H1 (cell line): ENCODE measurements at regions not wholly inside any gene's neighbourhood (a gene's known extent, or its start where the extent isn't known, plus 50 kb on each side); places are given as distances from the start of the nearest gene placed in this dataset.

Experiments
- CTCF ChIA-PET: fragments of 300-600 bp; sonication (Branson Sonifier 250); formaldehyde crosslinking; loops from one replicate; lab custom pipeline; 2021; ENCODE audit not compliant: partially characterized antibody; lab: Charles Lee
- POLR2A ChIA-PET: fragments of 300-600 bp; sonication (Branson Sonifier 250); formaldehyde crosslinking; loops from one replicate; lab custom pipeline; 2021; ENCODE audit warnings: inconsistent platforms; ENCODE audit not compliant: partially characterized antibody; lab: Charles Lee
- DNase-seq, 2 experiments: peaks; one replicate each; pipeline versions ENCODE4 v3.0.0 to v3.0.0-alpha.2; 2010 to 2022; ENCODE audit warnings: low spot score in 2 of 2, low read depth in 1 of 2, mixed read lengths in 1 of 2
- FAIRE-seq: peaks from 2 replicates; lab custom pipeline; 2011; peaks lifted over from hg19 to GRCh38; lab: Jason Lieb, UNC
- H2AFZ ChIP-seq: 2 replicates; pipeline ENCODE4 v1.8.1; 2012; ENCODE audit warnings: low read length, inconsistent platforms
- H2AK5ac ChIP-seq: 2 replicates; pipeline ENCODE4 v1.6.1; 2013; ENCODE audit warnings: low read depth, low read length
- H2BK120ac ChIP-seq: replicated peaks from 2 replicates; pipeline ENCODE3; 2013; ENCODE audit warnings: low read depth, low read length, inconsistent platforms
- H2BK12ac ChIP-seq: 2 replicates; pipeline ENCODE4 v1.6.1; 2013; ENCODE audit warnings: low read depth, low read length
- H2BK15ac ChIP-seq: 2 replicates; pipeline ENCODE4 v1.6.1; 2013; ENCODE audit warnings: low read length
- H2BK20ac ChIP-seq: 2 replicates; pipeline ENCODE4 v1.6.1; 2013; ENCODE audit warnings: low read length
- H2BK5ac ChIP-seq: 2 replicates; pipeline ENCODE4 v1.6.1; 2013; ENCODE audit warnings: low read depth, low read length
- H3K14ac ChIP-seq: 2 replicates; pipeline ENCODE4 v1.6.1; 2013; ENCODE audit warnings: inconsistent platforms; ENCODE audit not compliant: insufficient read length
- H3K18ac ChIP-seq: 2 replicates; pipeline ENCODE4 v1.6.1; 2013; ENCODE audit warnings: low read length; ENCODE audit errors: extremely low read depth
- H3K23ac ChIP-seq: 2 replicates; pipeline ENCODE4 v1.6.1; 2013; ENCODE audit warnings: inconsistent platforms; ENCODE audit not compliant: insufficient read length
- H3K23me2 ChIP-seq: 2 replicates; pipeline ENCODE4 v1.6.1; 2013; ENCODE audit warnings: low read depth, low read length
- H3K27ac ChIP-seq: 2 replicates; pipeline ENCODE4 v1.6.1; 2011; ENCODE audit warnings: low read depth, low read length, inconsistent platforms
- H3K27me3 ChIP-seq, 4 experiments: replicated peaks in 1 of 4; 1 replicate in 1 of 4; 2 replicates in 3 of 4; pipeline versions ENCODE4 v1.6.1 to v1.8.1; 2011 to 2013; ENCODE audit warnings: low read length in 3 of 4, mild to moderate bottlenecking in 3 of 4, inconsistent platforms in 2 of 4, mixed read lengths in 2 of 4, moderate library complexity in 1 of 4; ENCODE audit not compliant: control insufficient read depth in 3 of 4, insufficient read depth in 3 of 4; ENCODE audit errors: extremely low read depth in 1 of 4
- H3K36me3 ChIP-seq, 4 experiments: 2 replicates each; pipeline versions ENCODE4 v1.6.1 to v1.8.1; 2011 to 2013; ENCODE audit warnings: mild to moderate bottlenecking in 4 of 4, low read length in 3 of 4, moderate library complexity in 2 of 4, control low read depth in 1 of 4, inconsistent platforms in 1 of 4; ENCODE audit not compliant: insufficient read depth in 4 of 4, control insufficient read depth in 2 of 4
- H3K4ac ChIP-seq: replicated peaks from 2 replicates; pipeline ENCODE3; 2013; ENCODE audit warnings: low read length, low read depth, mixed read lengths, inconsistent platforms; ENCODE audit not compliant: insufficient read length
- H3K4me1 ChIP-seq, 4 experiments: replicated peaks in 1 of 4; 1 replicate in 1 of 4; 2 replicates in 3 of 4; pipeline versions ENCODE4 v1.6.1 to v1.8.1; 2011 to 2013; ENCODE audit warnings: low read length in 3 of 4, inconsistent platforms in 2 of 4, mixed read lengths in 1 of 4; ENCODE audit not compliant: insufficient read depth in 4 of 4, control insufficient read depth in 3 of 4
- H3K4me2 ChIP-seq, 2 experiments: 2 replicates each; pipeline versions ENCODE4 v1.6.1 to v1.8.1; 2011 to 2013; ENCODE audit warnings: low read depth in 2 of 2, low read length in 2 of 2, control low read depth in 1 of 2, inconsistent platforms in 1 of 2, mild to moderate bottlenecking in 1 of 2; ENCODE audit not compliant: insufficient read depth in 1 of 2
- H3K4me3 ChIP-seq, 4 experiments: fragments of 200-600, 300-600 bp in 1 of 4; sonication (generic), shearing (Covaris generic), sonication (Bioruptor Twin) in 1 of 4; 2 replicates each; pipeline versions ENCODE4 v1.5.1 to v1.8.1; 2011 to 2016; ENCODE audit warnings: low read length in 4 of 4, low read depth in 3 of 4, control low read depth in 2 of 4, inconsistent platforms in 2 of 4, mild to moderate bottlenecking in 2 of 4, mixed read lengths in 1 of 4, moderate library complexity in 1 of 4; ENCODE audit not compliant: insufficient read depth in 2 of 4; ENCODE audit errors: extremely low read depth in 1 of 4
- H3K56ac ChIP-seq: replicated peaks from 2 replicates; pipeline ENCODE3; 2013; ENCODE audit warnings: low read depth, mild to moderate bottlenecking, mixed read lengths, low read length, inconsistent platforms; ENCODE audit not compliant: insufficient read length
- H3K79me1 ChIP-seq: 2 replicates; pipeline ENCODE4 v1.6.1; 2013; ENCODE audit warnings: low read depth, low read length, control low read depth
- H3K79me2 ChIP-seq, 2 experiments: 2 replicates each; pipeline versions ENCODE4 v1.6.1 to v1.8.1; 2012 to 2013; ENCODE audit warnings: low read length in 2 of 2, mild to moderate bottlenecking in 2 of 2, inconsistent platforms in 1 of 2; ENCODE audit not compliant: insufficient read depth in 2 of 2, control insufficient read depth in 1 of 2
- H3K9ac ChIP-seq, 4 experiments: replicated peaks in 1 of 4; 1 replicate in 1 of 4; 2 replicates in 3 of 4; pipeline versions ENCODE4 v1.6.1 to v1.8.1; 2011 to 2013; ENCODE audit warnings: low read depth in 3 of 4, low read length in 3 of 4, control low read depth in 2 of 4, mild to moderate bottlenecking in 2 of 4, moderate library complexity in 2 of 4, inconsistent platforms in 1 of 4; ENCODE audit errors: extremely low read depth in 1 of 4
- H3K9me3 ChIP-seq, 2 experiments: 2 replicates each; pipeline versions ENCODE4 v1.6.1 to v1.8.1; 2012 to 2013; ENCODE audit warnings: mild to moderate bottlenecking in 2 of 2, moderate library complexity in 2 of 2, control low read depth in 1 of 2, inconsistent platforms in 1 of 2, low read depth in 1 of 2, low read length in 1 of 2, mixed read lengths in 1 of 2; ENCODE audit not compliant: insufficient read depth in 2 of 2
- H4K20me1 ChIP-seq, 2 experiments: replicated peaks in 1 of 2; 2 replicates each; pipeline versions ENCODE3 to v1.8.1; 2011 to 2013; ENCODE audit warnings: inconsistent platforms in 2 of 2, low read length in 2 of 2, mild to moderate bottlenecking in 1 of 2; ENCODE audit not compliant: insufficient read depth in 2 of 2, control insufficient read depth in 1 of 2
- H4K5ac ChIP-seq: 2 replicates; pipeline ENCODE4 v1.6.1; 2013; ENCODE audit warnings: low read length, low read depth, mixed read lengths, inconsistent platforms; ENCODE audit not compliant: insufficient read length
- H4K8ac ChIP-seq: 2 replicates; pipeline ENCODE4 v1.8.0; 2013; ENCODE audit warnings: mild to moderate bottlenecking, moderate library complexity, low read length, inconsistent platforms; ENCODE audit not compliant: insufficient read depth; ENCODE audit errors: extremely low read depth
- H4K91ac ChIP-seq: replicated peaks from 2 replicates; pipeline ENCODE3; 2013; ENCODE audit warnings: low read length, mixed read lengths, inconsistent platforms; ENCODE audit not compliant: insufficient read length
- BRCA1 ChIP-seq: IDR thresholded peaks from 2 replicates; pipeline ENCODE4 v1.6.1; 2012; ENCODE audit warnings: low read depth, low read length, improper control_type of control experiment
- CBX8 ChIP-seq: fragments of 300-800, 300-1000 bp; sonication (generic); IDR thresholded peaks from 2 replicates; pipeline ENCODE4 v1.7.1; 2016; ENCODE audit warnings: low read depth, low read length, borderline replicate concordance
- E2F6 ChIP-seq: IDR thresholded peaks from 2 replicates; pipeline ENCODE4 v1.6.1; 2012; ENCODE audit warnings: inconsistent platforms
- NRF1 ChIP-seq: IDR thresholded peaks from 2 replicates; pipeline ENCODE4 v1.6.1; 2011; ENCODE audit warnings: mild to moderate bottlenecking, low read depth, low read length, improper control_type of control experiment
- PHF8 ChIP-seq: fragments of 200-600 bp; sonication (generic); conservative IDR thresholded peaks from 2 replicates; pipeline ENCODE4 v1.7.1; 2012; ENCODE audit warnings: low read depth, mild to moderate bottlenecking, inconsistent platforms, low read length, moderate library complexity
- RFX5 ChIP-seq: IDR thresholded peaks from 2 replicates; pipeline ENCODE4 v1.6.1; 2011; ENCODE audit warnings: low read depth, low read length, improper control_type of control experiment, borderline replicate concordance
- SIX5 ChIP-seq: IDR thresholded peaks from 2 replicates; pipeline ENCODE4 v1.6.1; 2011; ENCODE audit warnings: mild to moderate bottlenecking, low read depth, low read length
- TCF12 ChIP-seq: IDR thresholded peaks from 2 replicates; pipeline ENCODE4 v1.6.1; 2011; ENCODE audit warnings: low read depth, mild to moderate bottlenecking, low read length
- ZNF274 ChIP-seq: IDR thresholded peaks from 2 replicates; pipeline ENCODE4 v1.7.0; 2012; ENCODE audit warnings: low read length, borderline replicate concordance; ENCODE audit errors: extremely low read depth
- WGBS, 2 experiments: shearing (Covaris generic) in 1 of 2; methylation state at CpG; one replicate each; pipeline versions ENCODE4 v1.1.6 to v1.1.7; 2013 to 2015; ENCODE audit warnings: low lambda C conversion rate in 2 of 2, mixed read lengths in 2 of 2, inconsistent platforms in 1 of 2, low coverage in 1 of 2, missing lambda C conversion rate in 1 of 2; ENCODE audit not compliant: insufficient replicate concordance in 2 of 2, insufficient coverage in 1 of 2, insufficient read length in 1 of 2; ENCODE audit errors: extremely low coverage in 1 of 2, missing lambda C conversion rate in 1 of 2; 5-methylcytosine and 5-hydroxymethylcytosine counted together

- no peak overlapping the region for H2AK5ac ChIP-seq
- H4K20me1 ChIP-seq: no peaks in the 10 kb centered on the region
- CTCF ChIA-PET: no interaction called here
- H3K4me3 ChIP-seq: no peak overlapping the region
- H3K9ac ChIP-seq: no peak overlapping the region
- no peaks in the 10 kb centered on the region for H3K4me1 ChIP-seq
- H3K27ac ChIP-seq: no peak overlapping the region
- no peaks in the 10 kb centered on the region for H3K36me3 ChIP-seq
- no peak overlapping the region for H4K8ac ChIP-seq
- no peak for DNase-seq
- no peak overlapping the region for H3K56ac ChIP-seq
- H3K4me2 ChIP-seq: no peak overlapping the region
- no peak for TF ChIP-seq PHF8
- no peak for TF ChIP-seq NRF1
- no peak for TF ChIP-seq CBX8
- no peak for TF ChIP-seq TCF12
- TF ChIP-seq ZNF274: no peak
- TF ChIP-seq E2F6: no peak
- TF ChIP-seq RFX5: no peak
- TF ChIP-seq SIX5: no peak
- TF ChIP-seq BRCA1: no peak
- H2BK20ac ChIP-seq: no peak overlapping the region
- H3K27me3 ChIP-seq: no peaks in the 10 kb centered on the region
- H3K79me1 ChIP-seq: no peaks in the 10 kb centered on the region
- no peak overlapping the region for H2BK15ac ChIP-seq
- no peaks in the 10 kb centered on the region for H3K23me2 ChIP-seq
- no peak overlapping the region for H4K91ac ChIP-seq
- H2AFZ ChIP-seq: 0 out of 2 replicates have a peak overlapping the region, but pooled peaks have one; percentile 71
- FAIRE-seq: no peak
- no peaks in the 10 kb centered on the region for H3K9me3 ChIP-seq
- H3K23ac ChIP-seq: no peak overlapping the region
- no peak overlapping the region for H2BK5ac ChIP-seq
- POLR2A ChIA-PET: no interaction called here
- 96% methylated on average over 3 of the region's 3 CpGs; no CpG with 5 or more reads in 1 of the 2 experiments for WGBS, 2 experiments
- no peak overlapping the region for H3K18ac ChIP-seq
- no peak overlapping the region for H2BK120ac ChIP-seq
- no peak overlapping the region for H2BK12ac ChIP-seq
- H3K14ac ChIP-seq: no peak overlapping the region
- H3K4ac ChIP-seq: no peak overlapping the region
- no peak overlapping the region for H4K5ac ChIP-seq
- H3K79me2 ChIP-seq: no peaks in the 10 kb centered on the region
These were observed 77.6 kb downstream of the TPBG start for GRCh38 chr6:82441047-82441855.
